ENCODE measurements at regions not wholly inside any gene's neighbourhood (a gene's known extent, or its start where the extent isn't known, plus 50 kb on each side); places are given as distances from the start of the nearest gene placed in this dataset.

DNA sequence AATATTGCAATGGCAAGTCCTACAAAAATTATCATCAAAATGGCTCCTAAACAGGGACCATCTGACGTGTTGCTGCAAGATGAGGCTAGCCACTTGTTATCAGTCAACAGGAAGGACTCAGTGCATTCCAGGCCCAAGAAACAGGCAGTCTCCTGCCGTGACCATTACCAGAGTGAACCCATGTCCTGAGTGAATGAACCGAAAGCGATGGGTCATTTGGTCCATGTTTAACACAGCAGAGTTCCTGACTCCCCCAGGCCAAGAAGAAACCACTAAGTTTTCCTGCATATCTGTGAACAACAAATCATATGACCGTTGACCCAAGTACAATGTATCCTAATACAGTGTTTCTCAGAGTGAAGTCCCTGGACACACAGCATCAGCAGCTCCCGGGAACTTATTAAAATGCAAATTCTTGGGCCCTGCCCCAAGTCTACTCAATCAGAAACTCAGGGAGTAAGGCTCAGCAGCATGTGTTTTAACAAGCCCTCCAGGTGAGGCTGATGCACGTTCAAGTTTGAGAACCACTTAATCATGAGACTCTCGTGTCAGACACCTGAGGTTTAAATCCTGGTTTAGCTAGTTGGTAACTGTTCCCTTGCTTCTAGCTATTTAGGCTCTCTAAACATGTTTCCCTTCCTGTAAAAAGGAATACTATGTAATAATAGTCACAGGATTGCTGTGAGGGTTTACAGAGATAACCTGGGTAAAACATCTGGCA is 429.4 kb upstream of the MAF start:
- no peak for DNase-seq

DNA sequence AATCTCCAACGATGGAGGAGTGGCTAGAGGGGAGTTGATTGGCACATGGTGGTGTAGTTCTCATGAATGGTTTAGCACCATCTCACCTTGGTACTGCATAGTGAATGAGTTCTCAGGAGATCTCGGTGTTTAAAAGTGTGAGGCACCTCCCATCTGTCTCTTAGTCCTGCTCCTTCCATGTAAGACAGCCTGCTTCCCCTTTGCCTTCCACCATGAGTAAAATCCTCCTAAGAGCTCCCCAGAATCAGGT is 428.8 kb upstream of the MAF start:
- no peak for DNase-seq

DNA sequence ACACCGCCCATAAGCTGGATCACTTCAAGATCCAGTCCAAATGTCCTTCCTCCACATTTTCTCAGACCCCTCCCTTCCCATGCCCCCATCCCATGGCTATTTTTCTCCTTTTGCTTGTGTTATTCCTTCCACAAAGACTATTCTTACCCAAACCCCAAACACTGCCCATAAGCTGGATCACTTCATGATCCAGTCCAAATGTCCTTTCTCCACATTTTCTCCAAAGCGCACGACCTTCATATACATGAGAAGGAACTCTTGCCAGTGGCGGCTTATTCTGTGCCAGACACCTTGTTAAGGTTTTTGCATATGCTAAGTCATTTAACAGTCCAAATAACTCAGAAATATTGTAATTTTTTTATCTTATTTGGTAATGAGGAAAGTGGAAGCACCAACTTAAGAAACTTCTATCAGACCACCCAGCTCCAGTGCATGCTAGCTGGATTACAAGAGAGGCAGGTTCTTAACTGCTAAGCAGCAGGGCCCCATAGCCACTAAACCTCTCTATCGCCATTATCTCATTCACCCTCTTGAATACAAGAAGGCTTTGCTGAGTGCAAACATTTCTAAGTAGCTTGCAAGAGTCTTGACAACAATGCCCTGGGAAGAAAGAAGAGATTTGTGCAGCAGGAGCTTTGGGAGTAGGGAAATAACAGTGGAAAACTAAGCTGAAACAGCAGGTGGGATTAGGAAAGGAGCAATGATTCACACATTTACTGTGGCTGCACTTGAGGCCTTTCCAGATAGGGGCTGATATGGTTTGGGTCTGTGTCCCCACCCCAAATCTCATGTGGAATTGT is 428.2 kb upstream of the MAF start:
- no peak for DNase-seq

DNA sequence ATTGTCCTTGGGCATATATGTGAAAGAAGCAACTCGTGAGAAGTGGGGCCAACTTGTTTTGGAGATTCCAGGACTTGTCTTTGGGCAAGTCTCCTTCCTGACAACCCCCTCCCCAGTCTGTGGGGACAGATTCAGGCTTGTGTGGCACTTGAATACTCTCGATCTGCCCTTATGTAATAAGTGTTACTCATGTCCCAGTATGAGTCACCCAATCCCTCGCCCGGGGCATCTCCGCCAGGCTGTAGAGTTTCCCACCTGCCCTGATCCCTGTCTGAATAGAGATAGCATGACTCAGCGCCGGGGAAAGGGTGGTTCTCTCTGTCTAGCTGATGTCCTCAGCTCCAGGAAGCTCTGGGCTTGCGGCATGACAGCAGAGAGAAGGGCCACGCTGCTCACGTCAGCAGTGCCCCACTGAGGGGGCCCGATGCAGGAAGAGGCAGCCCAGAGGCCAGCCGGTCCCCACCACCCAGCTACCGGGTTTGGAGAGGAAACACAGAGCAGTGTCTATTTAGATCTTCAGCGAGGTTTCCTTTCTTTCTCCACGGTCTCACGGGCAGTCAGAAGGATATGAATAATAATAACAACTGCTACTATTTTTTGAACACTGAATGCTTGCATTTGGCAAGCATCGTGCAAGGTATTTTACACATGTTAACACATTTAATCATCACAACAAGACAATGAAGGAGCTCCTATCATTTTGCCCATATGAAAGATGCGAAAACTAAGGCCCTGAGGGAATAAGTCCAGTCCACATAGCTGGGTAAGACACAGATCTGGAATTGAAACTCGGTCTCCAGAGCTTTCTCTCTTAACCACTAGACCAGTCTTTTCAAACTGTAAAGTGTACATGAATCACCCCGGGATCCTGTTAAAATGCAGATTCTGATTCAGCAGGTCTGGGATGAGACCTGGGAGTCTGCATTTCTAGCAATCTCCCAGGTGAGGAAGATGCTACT is 426.7 kb upstream of the MAF start:
- peak; percentile 23 to 30 for DNase-seq

DNA sequence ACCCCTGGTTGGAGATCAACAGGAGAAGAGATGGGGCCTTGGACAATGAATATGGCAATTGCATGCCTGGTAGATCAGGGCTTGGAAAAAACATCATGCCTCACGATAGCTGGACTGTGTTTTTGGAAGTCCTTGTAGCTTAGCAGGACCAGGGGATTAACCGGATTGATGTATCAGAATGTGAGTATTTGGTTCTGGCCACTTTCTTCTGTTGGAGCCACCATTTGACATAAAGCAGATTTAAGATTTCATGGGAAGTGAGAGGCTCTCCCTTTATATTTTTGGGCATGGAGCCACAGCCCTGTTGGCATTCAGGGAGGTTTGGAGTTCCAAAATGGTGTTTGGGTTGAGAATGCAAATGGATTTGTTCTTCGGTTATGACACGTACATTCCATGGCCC is 424.7 kb upstream of the MAF start:
- DNase-seq = no peak

DNA sequence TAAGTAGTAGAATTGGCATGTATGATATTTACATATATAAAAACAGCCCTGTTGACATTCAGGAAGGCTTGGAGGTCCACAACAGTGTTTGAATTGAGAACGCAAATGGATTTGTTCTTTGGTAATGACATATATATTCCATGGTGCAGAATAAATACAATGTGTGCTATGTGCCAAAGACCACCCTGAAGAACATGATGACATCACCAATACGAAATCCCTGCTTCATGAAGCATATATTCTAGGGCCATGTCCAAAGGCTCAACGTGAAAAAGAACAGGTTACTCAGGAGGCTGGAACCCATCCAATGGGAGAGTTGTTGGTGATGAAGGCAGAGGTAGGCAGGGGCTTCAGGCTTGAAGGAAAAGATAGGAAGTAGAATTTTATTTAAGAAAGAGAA is 423.9 kb upstream of the MAF start:
- no peak for DNase-seq

DNA sequence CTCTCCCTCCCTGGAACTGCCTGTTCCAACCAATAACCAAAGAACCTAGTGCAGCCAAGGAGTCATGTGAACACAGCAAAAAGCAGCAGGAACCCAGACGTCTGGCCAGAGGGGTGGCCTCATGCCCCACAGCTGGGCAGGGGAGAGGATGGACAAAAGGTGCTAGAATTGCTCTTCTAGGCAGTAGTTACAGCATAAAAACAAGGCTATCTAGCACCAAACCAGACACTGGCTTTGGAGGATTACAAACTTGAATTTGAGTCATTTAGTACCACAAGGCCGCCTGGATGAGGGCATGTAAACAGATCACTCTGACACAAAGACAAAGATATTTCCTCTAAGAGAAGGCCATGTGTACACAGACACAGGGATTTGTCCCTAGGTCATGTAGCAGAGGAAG is 423.3 kb upstream of the MAF start:
- no peak for DNase-seq

DNA sequence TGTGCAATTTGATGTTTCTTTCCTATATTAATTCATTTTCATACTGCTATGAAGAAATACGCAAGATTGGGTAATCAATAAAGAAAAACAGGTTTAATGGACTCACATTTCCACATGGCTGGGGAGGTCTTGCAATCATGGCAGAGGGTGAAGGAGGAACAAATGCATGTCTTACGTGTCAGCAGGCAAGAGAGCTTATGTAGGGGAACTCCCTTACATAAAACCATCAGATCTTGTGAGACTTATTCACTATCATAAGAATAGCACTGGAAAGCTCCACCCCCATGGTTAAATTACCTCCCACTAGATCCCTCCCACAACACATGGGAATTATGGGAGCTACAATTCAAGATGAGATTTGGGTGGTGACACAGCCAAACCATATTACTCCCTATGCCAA is 418.9 kb upstream of the MAF start:
- no peak for DNase-seq

DNA sequence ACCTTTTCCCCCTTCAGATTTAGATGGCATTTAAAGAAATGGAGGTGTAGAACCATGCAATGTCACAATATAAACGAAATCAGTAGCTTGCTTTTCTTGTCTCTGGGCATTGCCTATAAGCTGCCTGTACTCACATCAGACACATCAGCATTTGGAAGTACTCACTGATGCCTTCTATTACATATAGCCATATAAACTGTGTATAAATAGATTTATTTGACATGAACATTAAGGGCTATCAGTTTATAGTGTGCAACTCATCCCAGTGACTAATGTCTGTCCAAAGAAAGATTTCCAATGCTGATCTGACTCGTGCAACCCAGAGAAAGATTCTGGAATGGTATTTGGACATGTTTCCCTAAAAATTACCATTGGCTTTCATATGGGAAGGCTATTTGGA is 417.9 kb upstream of the MAF start:
- DNase-seq = no peak

DNA sequence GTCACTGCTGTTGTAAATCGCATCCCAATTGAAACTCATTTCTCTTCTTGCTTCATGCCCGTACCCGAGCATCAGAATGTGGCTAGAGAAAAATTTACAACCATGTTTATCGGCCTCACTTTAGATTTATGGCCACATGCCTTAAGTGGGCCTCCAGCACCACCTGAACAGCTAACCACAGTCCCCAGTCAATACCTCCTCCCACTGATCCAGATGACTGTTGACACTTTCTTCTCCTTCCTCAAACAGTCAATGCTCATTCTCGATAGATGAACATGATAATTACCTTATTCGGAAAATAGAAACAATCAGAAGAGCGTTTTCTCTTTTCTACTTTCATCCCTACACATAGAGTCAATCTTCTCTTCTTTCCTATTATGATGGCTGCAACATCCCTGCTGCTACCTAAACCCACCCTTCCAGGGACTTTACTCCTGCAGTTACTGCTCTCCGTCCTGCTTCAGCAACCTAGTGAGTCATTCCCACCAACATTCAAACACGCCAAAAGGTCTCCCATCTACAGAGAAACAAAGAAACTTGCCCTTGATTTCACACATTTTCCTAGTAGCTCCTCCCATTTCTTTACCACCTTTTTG is 416.3 kb upstream of the MAF start:
- DNase-seq = no peak

DNA sequence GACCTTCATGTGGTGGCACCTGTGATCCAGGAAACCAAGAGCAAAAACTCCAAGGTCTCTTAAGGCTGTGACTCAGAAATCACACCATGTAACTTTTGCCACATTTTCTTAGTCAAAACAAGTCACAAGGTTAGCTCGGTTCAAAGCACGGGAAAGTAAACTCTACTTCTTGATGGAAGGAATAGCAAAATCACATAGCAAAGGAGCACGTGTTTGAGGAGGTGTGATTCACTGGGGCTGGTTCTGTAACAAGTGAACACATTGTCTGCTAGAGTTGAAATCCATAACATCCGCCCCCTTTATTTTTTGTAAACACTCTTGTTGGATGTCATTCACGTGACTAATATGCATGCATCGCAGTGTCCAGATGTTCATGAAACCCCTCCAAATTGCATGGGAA is 415.0 kb upstream of the MAF start:
- no peak for DNase-seq

DNA sequence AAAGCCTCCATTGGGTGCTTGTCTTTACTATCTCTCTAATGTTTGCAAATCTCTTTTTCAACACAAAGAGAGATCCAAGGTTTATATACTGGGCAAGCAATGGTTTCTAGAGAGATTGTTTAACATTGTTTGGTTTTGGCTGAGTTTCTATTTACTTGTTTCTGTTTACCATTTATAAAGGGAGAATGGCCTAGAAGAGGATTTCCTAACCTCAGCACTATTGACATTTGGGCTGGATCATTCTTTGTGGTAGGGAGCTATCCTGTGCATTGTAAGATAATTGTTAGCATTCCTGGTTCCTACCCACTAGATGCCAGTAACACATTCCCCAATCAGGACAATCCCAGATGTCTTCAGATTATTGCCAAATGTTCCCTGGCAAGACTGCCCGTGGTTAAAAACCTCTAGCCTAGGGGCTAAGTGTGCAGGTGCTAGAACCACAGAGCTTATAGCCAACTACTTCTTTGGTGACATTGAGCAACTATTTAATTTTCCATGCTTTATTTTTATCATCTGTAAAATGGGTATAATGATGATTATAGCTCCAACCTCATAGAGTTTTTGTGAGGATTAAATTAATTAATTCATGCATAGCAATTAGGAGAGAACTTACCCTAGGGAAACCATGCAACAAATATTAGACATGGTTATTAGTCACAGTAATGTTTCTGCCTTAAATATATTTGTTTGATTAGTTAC is 413.9 kb upstream of the MAF start:
- DNase-seq = no peak

DNA sequence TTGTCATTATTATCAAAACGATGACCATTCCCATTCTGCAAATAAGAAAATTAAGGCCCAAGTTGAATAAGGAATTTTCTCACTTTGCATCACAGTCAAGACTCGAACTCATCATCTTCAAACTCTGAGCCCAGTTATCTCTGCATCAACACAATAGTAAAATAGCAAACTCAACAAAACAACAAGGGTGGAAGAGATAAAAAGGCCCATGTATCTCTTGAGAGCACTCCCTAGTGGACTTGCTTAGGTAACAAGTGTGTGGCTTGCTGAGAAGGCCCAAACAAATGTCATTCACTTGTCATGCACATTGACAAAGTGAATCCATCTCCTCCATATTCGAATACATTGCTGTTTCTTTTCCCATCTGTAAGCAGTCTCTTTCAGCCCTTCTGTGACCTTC is 412.0 kb upstream of the MAF start:
- DNase-seq = no peak

DNA sequence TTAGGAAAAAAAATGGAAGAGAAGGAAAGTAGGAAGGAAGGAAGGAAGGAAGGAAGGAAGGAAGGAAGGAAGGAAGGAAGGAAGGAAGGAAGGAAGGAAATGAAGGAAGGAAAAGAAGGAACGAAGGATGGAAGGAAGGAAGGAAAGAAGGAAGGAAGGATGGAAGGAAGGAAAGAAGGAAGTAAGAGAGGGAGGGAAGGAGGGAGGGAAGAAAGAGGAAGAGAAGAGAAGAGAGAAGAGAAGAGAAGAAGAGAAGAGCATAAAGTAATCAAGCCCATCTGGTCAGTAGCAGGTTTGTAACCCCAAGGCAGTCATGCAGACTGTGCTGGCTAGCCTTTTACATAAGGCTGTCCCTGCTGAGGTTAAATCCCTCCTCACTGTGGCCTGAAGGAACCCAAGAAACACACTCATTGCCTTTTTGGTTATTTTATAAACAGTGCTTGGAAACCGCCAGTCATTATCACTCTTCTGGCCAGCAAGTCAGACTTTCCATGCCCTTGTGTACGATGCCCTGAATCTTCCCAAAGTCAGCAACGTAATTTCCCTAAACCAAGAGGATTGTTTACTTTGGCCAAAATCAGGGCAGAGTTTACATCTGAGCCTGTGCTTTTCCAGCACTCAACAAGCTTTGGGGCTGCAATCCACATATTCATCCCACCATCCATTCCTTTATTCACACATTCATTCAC is 409.6 kb upstream of the MAF start:
- no peak for DNase-seq

DNA sequence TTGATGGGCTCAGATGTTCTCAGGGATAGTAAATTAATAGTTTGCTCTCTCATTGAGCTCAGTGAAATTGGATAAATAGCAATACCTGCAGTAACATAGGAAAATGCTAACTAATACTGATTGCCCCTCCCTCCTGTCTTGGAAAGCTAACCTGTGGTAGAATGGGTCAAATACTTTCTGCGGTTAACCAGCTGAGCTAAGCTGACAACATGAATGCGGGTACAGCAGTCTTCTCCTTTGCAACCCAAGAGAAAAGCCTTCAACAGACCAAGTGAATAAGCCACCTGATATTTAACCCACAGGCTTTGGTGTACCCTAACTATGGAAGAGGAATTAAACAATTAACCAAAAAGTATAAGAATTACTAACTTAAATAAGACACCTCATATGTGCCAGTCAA is 408.3 kb upstream of the MAF start:
- no peak for DNase-seq

DNA sequence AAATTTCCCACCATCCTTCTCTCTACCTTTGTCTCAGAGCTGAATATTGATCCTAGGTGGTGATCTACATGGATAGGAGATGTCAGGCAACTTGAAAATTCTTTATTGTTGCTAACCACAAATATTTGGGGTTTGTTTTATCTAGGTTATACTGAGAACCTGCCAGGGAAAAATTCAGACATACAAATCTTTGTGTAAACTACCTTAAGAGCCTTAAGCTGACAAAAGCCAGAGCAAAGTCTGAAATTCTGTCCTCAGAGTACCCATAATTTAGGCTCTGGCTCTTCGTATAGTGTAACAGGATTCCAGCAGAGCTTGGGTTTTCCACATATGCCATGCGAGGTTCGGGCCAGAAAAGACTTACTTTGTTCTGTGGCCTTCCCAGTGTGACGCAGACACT is 406.7 kb upstream of the MAF start:
- DNase-seq = no peak

DNA sequence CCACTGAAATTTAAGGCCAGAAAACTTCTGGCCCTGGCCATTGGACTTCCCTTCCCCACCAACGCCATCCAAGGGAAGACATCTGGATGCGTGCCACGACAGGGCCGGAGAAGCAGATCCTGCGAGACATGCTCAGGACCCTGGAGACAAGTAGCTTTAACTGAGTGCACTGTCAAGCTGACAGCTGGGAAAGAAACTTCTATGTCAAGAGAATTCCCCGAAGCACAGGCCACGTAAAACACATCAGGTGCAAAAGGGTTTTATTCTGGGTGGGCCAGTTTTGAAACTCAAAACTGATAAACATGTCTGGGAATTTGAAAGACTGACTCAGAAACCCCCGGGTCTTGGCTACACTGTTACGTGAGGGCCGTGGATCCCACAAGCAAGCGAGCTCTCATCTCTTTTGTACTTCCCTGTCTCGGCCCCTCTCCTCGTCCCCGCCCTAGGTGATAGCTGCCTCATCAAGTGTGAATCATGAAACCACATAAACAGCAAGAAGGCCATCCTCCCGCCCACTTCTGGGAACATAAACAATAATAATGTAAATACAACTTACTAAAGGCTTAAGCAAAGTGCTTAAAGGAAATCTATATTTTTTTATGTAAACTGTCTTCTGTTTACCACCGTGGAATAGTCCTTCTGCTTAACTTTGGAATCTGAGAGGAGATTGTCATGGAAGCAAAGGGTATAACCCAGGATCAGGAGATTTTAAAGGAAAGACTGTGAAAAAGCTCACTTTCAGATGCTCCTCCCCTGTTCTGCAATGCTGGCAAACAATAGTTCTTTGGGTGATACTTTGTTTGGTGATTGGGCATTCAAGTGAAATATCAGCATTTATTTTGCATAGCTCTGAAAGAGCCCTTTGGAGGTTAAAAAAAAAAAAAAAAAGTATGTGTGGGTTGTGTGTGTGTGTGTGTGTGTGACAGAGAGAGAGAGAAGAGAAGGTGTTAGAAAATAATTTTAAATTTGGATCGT is 406.0 kb upstream of the MAF start:
- DNase-seq = no peak

DNA sequence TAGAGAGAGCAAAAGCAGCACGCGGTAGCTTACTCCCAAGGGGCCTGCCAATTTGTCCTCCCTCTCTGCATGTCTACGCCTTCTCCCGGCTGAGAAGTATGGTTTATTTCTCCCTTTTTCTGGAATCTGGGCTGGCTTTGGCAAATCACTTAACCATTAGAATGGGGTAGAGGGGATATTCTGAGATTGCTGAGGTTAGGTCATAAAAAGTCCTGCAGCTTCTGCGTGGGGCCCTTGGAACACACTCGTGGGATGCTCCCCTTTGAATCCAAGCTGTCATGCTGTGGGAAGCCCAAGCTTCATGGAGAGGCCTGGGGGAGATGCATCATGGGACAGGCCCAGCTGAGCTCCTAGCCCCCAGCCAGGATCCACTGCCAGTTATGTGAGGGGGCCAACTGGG is 403.6 kb upstream of the MAF start:
- no peak for DNase-seq

DNA sequence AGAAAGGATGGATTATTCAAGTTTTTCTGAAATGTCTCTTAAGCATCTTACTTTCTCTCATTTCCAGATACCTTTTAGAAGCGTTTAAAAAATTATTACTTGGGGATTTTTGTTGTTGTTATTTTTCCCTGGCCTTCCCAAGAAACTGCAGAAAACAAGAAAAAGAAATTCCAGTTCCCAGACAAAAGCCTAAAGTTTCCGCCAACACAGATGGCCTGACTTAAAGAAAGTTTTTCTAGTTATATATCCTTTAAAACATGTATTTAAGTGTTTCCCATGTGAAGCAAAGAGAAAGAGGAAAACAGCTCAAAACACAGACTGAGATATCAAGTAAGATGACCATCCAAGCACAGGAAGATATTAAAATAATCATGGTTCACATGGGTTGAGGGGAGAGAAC is 401.7 kb upstream of the MAF start:
- no peak for DNase-seq

DNA sequence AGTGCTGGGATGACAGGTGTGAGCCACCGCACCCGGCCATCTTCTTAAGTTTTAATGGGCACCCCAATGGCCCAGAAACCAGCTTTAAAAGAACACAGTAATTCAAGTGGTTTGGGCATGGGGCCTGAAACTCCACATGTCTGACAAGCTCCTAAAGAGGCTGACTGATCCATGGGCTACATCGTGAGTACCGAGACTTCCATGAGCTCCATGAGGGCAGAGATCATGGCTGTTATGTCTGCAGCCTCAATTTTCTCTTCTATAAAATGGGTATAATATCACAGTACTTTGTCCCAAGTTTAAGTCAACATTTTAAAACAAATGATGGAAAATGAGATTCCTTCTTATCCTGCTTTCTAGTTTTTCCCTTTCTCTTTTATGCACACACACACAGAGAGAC is 397.6 kb upstream of the MAF start:
- DNase-seq = no peak

DNA sequence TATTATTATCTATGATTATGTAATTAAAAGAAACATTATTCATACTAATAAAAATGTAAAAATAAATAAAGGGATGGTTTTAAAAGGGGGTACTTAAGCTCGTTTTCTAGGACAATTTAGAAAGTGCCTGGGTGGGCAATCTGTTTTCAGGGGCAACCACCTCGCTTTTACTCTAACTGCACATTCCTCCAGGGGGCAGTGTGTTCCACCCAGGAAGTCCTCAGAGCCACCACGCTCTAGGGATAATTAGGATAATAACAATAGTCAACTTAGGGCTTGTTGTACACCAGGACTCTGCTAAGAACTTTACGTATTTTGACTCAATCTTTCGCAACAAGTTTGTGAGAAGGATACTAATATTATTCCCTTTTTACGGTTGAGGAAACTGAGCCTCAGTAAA is 396.7 kb upstream of the MAF start:
- DNase-seq = peak in 1 of 2 donors; percentile 1

All from stimulated activated CD4-positive, alpha-beta T cell treated with anti-CD3 and anti-CD28 coated beads, Interleukin-2, amount 100 ng/mL, for 48 hours (primary cell).